HG02678 (cell line): ENCODE measurements at regions not wholly inside any gene's neighbourhood (a gene's known extent, or its start where the extent isn't known, plus 50 kb on each side); places are given as distances from the start of the nearest gene placed in this dataset.
"Not testable (repeated sequence)": the region's sequence is repeated elsewhere in the genome, so short reads cannot be mapped to it uniquely, and the experiment has no call there.

ENCODE experiments used
- ATAC-seq: cut with Tn5 transposase; IDR thresholded peaks from one replicate; pipeline ENCODE4 v1.9.1; 2021; ENCODE audit warnings: mild to moderate bottlenecking, moderate library complexity; ENCODE audit not compliant: unreplicated experiment

GRCh38 chr1:185441605-185442004 is 124.6 kb upstream of the IVNS1ABP start:
- no peak for ATAC-seq

GRCh38 chr1:185440877-185441276 is 123.8 kb upstream of the IVNS1ABP start:
- no peak for ATAC-seq

- ATAC-seq: peak; percentile 74
These were observed 122.8 kb upstream of the IVNS1ABP start for GRCh38 chr1:185439727-185440415.

GRCh38 chr1:185438936-185439335 is 121.9 kb upstream of the IVNS1ABP start:
- no peak for ATAC-seq

GRCh38 chr1:185435696-185436379 is 118.8 kb upstream of the IVNS1ABP start:
- no peak for ATAC-seq

- no peak for ATAC-seq
These were observed 117.7 kb upstream of the IVNS1ABP start for GRCh38 chr1:185434721-185435120.

- ATAC-seq: no peak
These were observed 116.6 kb upstream of the IVNS1ABP start for GRCh38 chr1:185433667-185434066.

- ATAC-seq: no peak
These were observed 115.9 kb upstream of the IVNS1ABP start for GRCh38 chr1:185432948-185433347.

GRCh38 chr1:185431612-185432011 is 114.6 kb upstream of the IVNS1ABP start:
- ATAC-seq: no peak

- not testable (repeated sequence) for ATAC-seq
These were observed 112.6 kb upstream of the IVNS1ABP start for GRCh38 chr1:185429668-185430067.

GRCh38 chr1:185427776-185428175 is 110.7 kb upstream of the IVNS1ABP start:
- ATAC-seq: no peak

- ATAC-seq: no peak
These were observed 110.2 kb upstream of the IVNS1ABP start for GRCh38 chr1:185427264-185427663.

- no peak for ATAC-seq
These were observed 109.8 kb upstream of the IVNS1ABP start for GRCh38 chr1:185426848-185427247.

GRCh38 chr1:185425163-185425562 is 108.1 kb upstream of the IVNS1ABP start:
- ATAC-seq: no peak

GRCh38 chr1:185421485-185422107 is 104.6 kb upstream of the IVNS1ABP start:
- no peak for ATAC-seq

- no peak for ATAC-seq
These were observed 103.6 kb upstream of the IVNS1ABP start for GRCh38 chr1:185420588-185421081.

- no peak for ATAC-seq
These were observed 102.7 kb upstream of the IVNS1ABP start for GRCh38 chr1:185419718-185420117.

- no peak for ATAC-seq
These were observed 101.4 kb upstream of the IVNS1ABP start for GRCh38 chr1:185418472-185418871.

- peak; percentile 45 for ATAC-seq
These were observed 95.5 kb upstream of the IVNS1ABP start for GRCh38 chr1:185412385-185413087.

GRCh38 chr1:185409763-185410528 is 92.9 kb upstream of the IVNS1ABP start:
- ATAC-seq: no peak

- ATAC-seq: no peak
These were observed 92.3 kb upstream of the IVNS1ABP start for GRCh38 chr1:185409345-185409744.
